NOMO-1 (cell line): ENCODE measurements at regions not wholly inside any gene's neighbourhood (a gene's known extent, or its start where the extent isn't known, plus 50 kb on each side); places are given as distances from the start of the nearest gene placed in this dataset.
"Not testable (repeated sequence)": the region's sequence is repeated elsewhere in the genome, so short reads cannot be mapped to it uniquely, and the experiment has no call there.

Source experiments
- DNase-seq, 2 experiments: peaks; one replicate each; lab custom pipeline; 2025; ENCODE audit not compliant: unreplicated experiment in 2 of 2; lab: John Stamatoyannopoulos, UW

DNA sequence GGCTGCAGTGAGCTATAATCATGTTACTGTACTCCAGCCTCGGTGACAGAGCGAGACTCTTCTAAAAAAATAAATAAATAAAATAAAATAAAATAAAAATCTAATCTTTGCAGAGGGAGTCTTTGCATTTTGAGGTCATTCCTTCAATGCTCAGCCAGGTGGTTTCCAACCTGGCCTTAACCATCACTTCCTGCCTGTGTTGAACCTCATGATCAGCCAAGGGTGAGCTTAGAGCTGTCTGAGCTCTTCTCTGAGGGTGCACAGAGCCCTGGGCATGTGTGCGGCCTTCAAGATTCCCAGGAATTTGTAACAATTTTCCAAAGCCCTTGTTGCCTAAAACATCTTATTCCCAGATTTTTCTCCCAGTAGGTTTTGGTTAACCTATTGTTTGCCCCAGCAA, 94.3 kb downstream of the KCNJ12 start:
- not testable (repeated sequence) for DNase-seq

- DNase-seq = no peak
Measured at GRCh38 chr17:21470861-21471260, 94.7 kb downstream of the KCNJ12 start.

- DNase-seq = no peak
Measured at GRCh38 chr17:21474815-21475214, 98.7 kb downstream of the KCNJ12 start.

DNA sequence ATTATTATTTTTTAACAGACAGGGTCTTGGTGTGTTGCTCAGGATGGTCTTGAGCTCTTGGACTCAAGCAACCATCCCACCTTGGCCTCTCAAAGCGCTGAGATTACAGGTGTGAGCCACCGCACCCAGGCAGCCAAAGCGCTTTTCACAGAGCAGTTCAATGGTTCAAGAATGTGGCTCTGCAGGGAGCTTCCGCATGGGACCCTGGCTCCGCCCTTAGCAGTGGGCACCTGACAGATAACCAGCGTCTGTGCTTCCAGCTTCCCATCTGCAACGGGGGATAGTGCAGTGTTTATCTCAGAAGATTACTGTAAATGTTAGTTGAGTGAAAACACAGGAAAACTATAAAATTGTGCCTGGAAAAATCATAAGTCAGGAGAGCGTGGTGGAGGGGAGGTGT, 99.4 kb downstream of the KCNJ12 start:
- no peak for DNase-seq

DNA sequence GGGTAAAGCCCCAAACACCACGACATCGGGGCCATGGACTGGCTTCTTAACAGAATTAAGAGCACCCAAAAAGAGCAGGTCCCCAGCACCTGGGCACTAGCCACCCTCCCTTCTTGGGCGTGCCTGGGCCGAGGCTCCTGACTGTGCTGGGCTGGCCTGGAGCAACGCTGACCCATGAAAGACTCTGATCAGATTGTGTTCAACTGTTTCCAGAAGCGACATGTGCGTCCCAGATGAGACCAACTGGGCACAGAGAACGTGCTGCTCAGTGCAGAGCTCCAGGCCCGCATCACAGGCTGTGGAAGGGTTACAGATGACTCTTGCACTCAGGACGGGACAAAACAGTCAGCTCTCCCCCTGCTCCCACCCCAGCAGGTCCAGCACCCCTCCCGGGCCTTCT, 100.7 kb downstream of the KCNJ12 start:
- no peak for DNase-seq

DNA sequence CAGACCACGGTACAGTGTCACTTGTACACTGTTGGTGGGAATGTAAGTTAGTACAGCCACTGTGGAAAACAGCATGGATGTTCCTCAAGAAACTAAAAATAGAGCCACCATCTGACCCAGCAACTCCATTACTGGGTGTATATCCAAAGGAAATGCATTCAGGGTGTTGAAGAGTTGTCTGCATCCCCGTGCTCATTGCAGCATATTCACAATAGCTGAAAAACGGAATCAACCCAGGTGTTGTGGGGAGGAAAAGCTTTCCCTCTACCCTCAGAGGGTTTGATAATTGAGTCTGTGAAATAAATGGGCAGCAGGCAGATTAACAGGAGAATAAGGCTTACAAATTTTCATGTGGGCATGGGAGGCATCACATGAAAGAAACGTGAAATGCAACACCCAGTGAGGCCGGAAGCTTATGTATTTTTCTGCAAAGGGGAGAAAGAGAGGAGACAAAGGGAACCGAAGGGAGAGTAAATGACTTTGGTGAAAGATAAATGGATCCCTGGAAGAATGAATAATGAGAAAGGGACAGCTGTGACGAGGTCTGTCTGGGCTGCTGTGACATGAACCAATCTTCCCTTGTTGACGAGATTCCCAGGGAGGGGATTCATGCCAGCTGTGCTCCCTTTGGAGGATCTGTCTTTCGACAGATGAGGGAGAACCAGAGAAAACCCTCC, 106.2 kb downstream of the KCNJ12 start:
- DNase-seq = no peak

- DNase-seq = not testable (repeated sequence)
Measured at GRCh38 chr17:21488043-21488442, 111.9 kb downstream of the KCNJ12 start.

GRCh38 chr17:21493993-21494392, 117.8 kb downstream of the KCNJ12 start:
- no peak for DNase-seq

DNA sequence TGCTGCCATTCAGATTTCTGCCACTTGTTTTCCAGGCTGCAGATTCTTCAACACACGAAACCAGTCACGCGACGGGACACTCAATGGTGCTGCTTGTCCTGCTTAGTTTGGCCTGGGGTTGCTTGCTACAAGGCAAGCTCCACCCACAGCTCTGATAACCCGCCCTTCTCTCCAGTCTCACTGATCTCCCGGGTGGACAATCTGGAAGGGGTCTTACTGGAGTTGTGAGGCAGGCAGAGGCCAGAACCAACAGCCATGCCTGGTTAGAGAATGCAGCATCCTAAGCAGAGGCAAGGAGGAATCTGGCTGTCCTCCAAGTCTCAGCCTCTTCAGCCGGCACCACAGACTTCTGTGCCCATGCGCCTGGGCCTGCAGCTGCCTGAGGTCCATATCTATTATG, 119.1 kb downstream of the KCNJ12 start:
- no peak for DNase-seq

DNA sequence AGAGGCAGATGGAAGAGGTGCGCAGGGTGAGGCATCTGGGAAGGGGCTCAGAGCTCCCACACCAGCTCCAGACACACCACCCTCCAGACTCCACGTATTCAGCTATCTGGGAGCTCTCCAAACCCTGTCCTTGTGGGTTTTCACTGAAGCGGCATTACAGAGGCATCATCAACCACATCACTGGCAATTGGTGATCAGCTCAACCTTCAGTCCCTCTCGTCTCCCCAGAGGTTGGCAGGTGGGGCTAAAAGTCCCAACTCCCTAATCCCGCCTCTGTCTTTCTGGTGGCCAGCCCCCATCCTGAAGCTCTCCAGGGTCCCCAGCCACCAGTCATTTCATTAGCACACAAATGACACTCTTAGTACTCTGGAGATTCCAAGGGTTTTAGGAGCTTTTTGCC, 123.9 kb downstream of the KCNJ12 start:
- DNase-seq = no peak

GRCh38 chr17:21501927-21502700, 126.0 kb downstream of the KCNJ12 start:
- DNase-seq = not testable (repeated sequence)

GRCh38 chr17:21505819-21506815, 130.0 kb downstream of the KCNJ12 start:
- no peak for DNase-seq

DNA sequence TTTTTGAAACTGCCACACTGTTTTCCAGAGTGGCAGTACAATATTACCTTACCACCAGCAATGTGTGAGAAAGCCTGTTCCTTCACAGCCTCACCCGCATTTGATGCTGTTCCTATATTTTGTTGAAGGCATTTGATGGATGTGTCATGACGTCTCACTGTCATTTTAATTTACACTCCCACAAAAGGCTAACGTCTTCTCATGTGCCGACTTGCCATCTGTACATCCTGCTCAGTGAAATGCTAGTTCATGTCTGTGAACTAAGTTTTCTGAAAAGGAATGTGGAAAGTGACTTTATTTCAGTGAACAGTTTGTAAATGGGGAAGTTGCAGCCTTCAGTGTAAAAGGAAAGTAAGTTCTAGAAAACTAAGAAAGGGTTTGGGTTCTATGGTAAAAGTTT, 131.6 kb downstream of the KCNJ12 start:
- DNase-seq = peak in 1 of 2 experiments; percentile 14

- no peak for DNase-seq
Measured at GRCh38 chr17:21508211-21508610, 132.1 kb downstream of the KCNJ12 start.

GRCh38 chr17:21509356-21509755, 133.2 kb downstream of the KCNJ12 start:
- not testable (repeated sequence) for DNase-seq

- peak in 1 of 2 experiments; percentile 12 for DNase-seq
Measured at GRCh38 chr17:21510686-21511362, 134.7 kb downstream of the KCNJ12 start.

GRCh38 chr17:21511363-21512195, 135.4 kb downstream of the KCNJ12 start:
- peak; percentile 61 to 62 for DNase-seq

DNA sequence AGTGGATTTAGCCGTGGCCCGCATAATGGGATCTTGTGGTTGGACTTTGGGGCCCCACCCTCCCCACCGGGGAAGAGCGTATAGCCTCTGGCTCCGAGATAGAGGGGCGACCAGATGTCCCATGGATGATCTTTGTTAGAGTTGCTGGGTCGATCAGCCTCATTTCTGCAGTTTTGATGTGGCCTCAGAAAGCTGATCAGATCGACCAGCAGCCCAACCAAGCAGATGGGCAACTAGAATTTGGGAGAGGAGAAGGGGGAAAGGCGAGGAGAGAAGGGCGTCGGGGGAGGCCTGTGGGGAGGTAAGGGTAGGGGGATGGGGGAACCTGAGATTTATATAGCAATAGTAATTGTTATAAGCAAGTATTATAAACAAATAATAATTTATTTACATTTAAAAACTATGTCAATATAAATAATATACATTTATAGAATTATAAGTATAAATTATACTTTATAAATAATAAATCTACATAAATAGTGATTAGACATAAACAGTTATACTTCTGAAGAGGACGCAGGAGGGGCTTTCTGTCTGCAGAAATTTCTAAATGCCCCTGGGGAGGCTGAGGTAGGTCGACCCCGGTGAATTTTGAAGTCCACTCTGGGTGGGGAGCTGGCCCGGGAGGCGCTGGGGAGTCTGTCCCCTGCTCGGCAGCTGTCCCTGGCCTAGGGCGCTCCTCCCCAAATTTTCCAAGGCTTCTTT, 136.3 kb downstream of the KCNJ12 start:
- no peak for DNase-seq

GRCh38 chr17:21513012-21513570, 136.9 kb downstream of the KCNJ12 start:
- DNase-seq = peak; percentile 45 to 60
